Posterior cingulate gyrus (tissue), 11 donors: ENCODE measurements at regions not wholly inside any gene's neighbourhood (a gene's known extent, or its start where the extent isn't known, plus 50 kb on each side); places are given as distances from the start of the nearest gene placed in this dataset.
A peak's percentile ranks its signal among the peaks of the same experiment; 100 is the strongest.
"Not testable (repeated sequence)": the region's sequence is repeated elsewhere in the genome, so short reads cannot be mapped to it uniquely, and the experiment has no call there.

Experiments
- DNase-seq, 10 donors: peaks; one replicate each; pipeline versions ENCODE4 v3.0.0 to v3.0.0-alpha.2; 2020 to 2021; ENCODE audit warnings: mixed read lengths in 3 of 10
- intact Hi-C: fragments of 100-400 bp; cut with DNase I; formaldehyde crosslinking; loops from one replicate; pipeline ENCODE4 v1.15.1; 2023

- intact Hi-C loops = no loop called here
- no peak for DNase-seq
Observed at GRCh38 chr5:117604845-117605244, 1030.2 kb upstream of the SEMA6A start.

- intact Hi-C loops = not testable (repeated sequence)
Observed at GRCh38 chr5:117599811-117600210, 1025.2 kb upstream of the SEMA6A start.

GRCh38 chr5:117594166-117594565, 1019.5 kb upstream of the SEMA6A start:
- intact Hi-C loops = no loop called here
- DNase-seq = peak in 7 of 10 donors; percentile 12 to 84 (median 35)

More at GRCh38 chr5:117599811-117600210, 1025.2 kb upstream of the SEMA6A start:
- peak in 2 of 10 donors; percentile 18 to 65 for DNase-seq

- no peak for DNase-seq
- intact Hi-C loops = no loop called here
Observed at GRCh38 chr5:117590944-117591343, 1016.3 kb upstream of the SEMA6A start.

- no peak for DNase-seq
- intact Hi-C loops = no loop called here
Observed at GRCh38 chr5:117588611-117589010, 1014.0 kb upstream of the SEMA6A start.

- intact Hi-C loops = no loop called here
- no peak for DNase-seq
Observed at GRCh38 chr5:117587111-117587510, 1012.5 kb upstream of the SEMA6A start.

GRCh38 chr5:117568622-117569021, 994.0 kb upstream of the SEMA6A start:
- DNase-seq = no peak
- intact Hi-C loops = no loop called here

GRCh38 chr5:117568126-117568525, 993.5 kb upstream of the SEMA6A start:
- intact Hi-C loops = no loop called here
- no peak for DNase-seq

GRCh38 chr5:117562647-117563046, 988.0 kb upstream of the SEMA6A start:
- intact Hi-C loops = no loop called here

GRCh38 chr5:117561531-117561930, 986.9 kb upstream of the SEMA6A start:
- no peak for DNase-seq
- intact Hi-C loops = no loop called here

More at GRCh38 chr5:117562647-117563046, 988.0 kb upstream of the SEMA6A start:
- DNase-seq = no peak

GRCh38 chr5:117559005-117559844, 984.6 kb upstream of the SEMA6A start:
- DNase-seq = no peak
- intact Hi-C loops = no loop called here

GRCh38 chr5:117551236-117551635, 976.6 kb upstream of the SEMA6A start:
- no peak for DNase-seq
- intact Hi-C loops = no loop called here

GRCh38 chr5:117547192-117547591, 972.6 kb upstream of the SEMA6A start:
- no peak for DNase-seq
- intact Hi-C loops = loop anchor here (5.0 kb wide), 1 partner anchor 1175 kb away; no protein-coding TSS in a partner anchor

GRCh38 chr5:117539692-117540091, 965.1 kb upstream of the SEMA6A start:
- intact Hi-C loops = no loop called here
- DNase-seq = no peak

- no peak for DNase-seq
- intact Hi-C loops = no loop called here
Observed at GRCh38 chr5:117533792-117534191, 959.2 kb upstream of the SEMA6A start.

GRCh38 chr5:117533051-117533670, 958.5 kb upstream of the SEMA6A start:
- DNase-seq = peak in 2 of 10 donors; percentile 53 to 57
- intact Hi-C loops = not testable (repeated sequence)

GRCh38 chr5:117519957-117520500, 945.4 kb upstream of the SEMA6A start:
- DNase-seq = no peak
- intact Hi-C loops = no loop called here

- DNase-seq = no peak
Observed at GRCh38 chr5:117504305-117504704, 929.7 kb upstream of the SEMA6A start.

GRCh38 chr5:117497601-117498000, 923.0 kb upstream of the SEMA6A start:
- intact Hi-C loops = no loop called here
- no peak for DNase-seq

More at GRCh38 chr5:117504305-117504704, 929.7 kb upstream of the SEMA6A start:
- intact Hi-C loops = no loop called here

GRCh38 chr5:117496801-117497200, 922.2 kb upstream of the SEMA6A start:
- DNase-seq = no peak
- intact Hi-C loops = no loop called here

- no peak for DNase-seq
- intact Hi-C loops = no loop called here
Observed at GRCh38 chr5:117494188-117494587, 919.6 kb upstream of the SEMA6A start.
